Fibroblast of lung (primary cell): ENCODE measurements at regions not wholly inside any gene's neighbourhood (a gene's known extent, or its start where the extent isn't known, plus 50 kb on each side); places are given as distances from the start of the nearest gene placed in this dataset.

Experiments
- CTCF ChIP-seq, 2 donors: IDR thresholded peaks in 1 of 2; conservative IDR thresholded peaks in 1 of 2; 1 replicate in 1 of 2; 2 replicates in 1 of 2; pipeline ENCODE4 v1.5.1; 2011 to 2012; ENCODE audit warnings: low read length in 2 of 2, control low read depth in 1 of 2, inconsistent platforms in 1 of 2, low read depth in 1 of 2, mild to moderate bottlenecking in 1 of 2
- EZH2 ChIP-seq: IDR thresholded peaks from 2 replicates; pipeline ENCODE4 v1.5.1; 2012; ENCODE audit warnings: low read length, control low read depth, mild to moderate bottlenecking; ENCODE audit errors: missing control alignments

- TF ChIP-seq CTCF (conservative IDR thresholded peaks at IDR 0.05 in 1 of 2, IDR thresholded peaks at IDR 0.05 in 1 of 2; ENCODE audit: low read depth in 1 of 2, low read length in 2 of 2) = no peak
- no peak for TF ChIP-seq EZH2
These were observed 279.6 kb downstream of the PRL start for GRCh38 chr6:22017272-22017671.
